Gastroesophageal sphincter (tissue), 4 donors: ENCODE measurements at regions not wholly inside any gene's neighbourhood (a gene's known extent, or its start where the extent isn't known, plus 50 kb on each side); places are given as distances from the start of the nearest gene placed in this dataset.

Experiments
- ATAC-seq: fragments of 150-250 bp; one replicate; pipeline ENCODE4 v1.9.1; 2016; ENCODE audit warnings: mild to moderate bottlenecking, moderate library complexity
- H3K27ac ChIP-seq, 4 donors: fragments of 200-600 bp; sonication (generic) in 3 of 4; 1 replicate in 3 of 4; 2 replicates in 1 of 4; pipeline ENCODE4 v1.5.1; 2016 to 2019
- H3K27me3 ChIP-seq: fragments of 200-600 bp; sonication (generic); one replicate; pipeline ENCODE4 v1.5.1; 2019
- H3K36me3 ChIP-seq, 2 donors: fragments of 200-600 bp; sonication (generic); one replicate each; pipeline ENCODE4 v1.5.1; 2019; ENCODE audit warnings: control low read depth in 1 of 2
- H3K4me1 ChIP-seq, 3 donors: fragments of 200-600 bp; sonication (generic); 1 replicate in 2 of 3; 2 replicates in 1 of 3; pipeline ENCODE4 v1.5.1; 2016 to 2019; ENCODE audit warnings: control low read depth in 2 of 3
- H3K4me3 ChIP-seq, 2 donors: fragments of 200-600 bp; sonication (generic); one replicate each; pipeline ENCODE4 v1.5.1; 2019; ENCODE audit warnings: mild to moderate bottlenecking in 1 of 2, moderate library complexity in 1 of 2
- H3K9me3 ChIP-seq, 3 donors: fragments of 200-600 bp; sonication (generic); one replicate each; pipeline ENCODE4 v1.5.1; 2017 to 2019; ENCODE audit warnings: control low read depth in 2 of 3
- EP300 ChIP-seq: sonication (generic); formaldehyde crosslinking; IDR thresholded peaks from one replicate; pipeline ENCODE4 v1.6.1; 2017; ENCODE audit warnings: antibody characterized with exemption, mild to moderate bottlenecking
- POLR2A ChIP-seq, 2 donors: fragments of 450-650 bp; IDR thresholded peaks; one replicate each; pipeline ENCODE4 v1.6.1; 2017; ENCODE audit warnings: antibody characterized with exemption in 2 of 2, mild to moderate bottlenecking in 2 of 2, moderate library complexity in 1 of 2
- POLR2AphosphoS5 ChIP-seq: sonication (generic); formaldehyde crosslinking; IDR thresholded peaks from one replicate; pipeline ENCODE4 v1.6.1; 2017; ENCODE audit warnings: antibody characterized with exemption
- WGBS, 2 donors: methylation state at CpG; one replicate each; pipeline ENCODE4 v1.1.5; 2018; ENCODE audit warnings: low coverage in 1 of 2; 5-methylcytosine and 5-hydroxymethylcytosine counted together
- TF ChIP-seq, protein P1 (sequence below), 4 experiments: fragments of 200-600 bp in 2 of 4; fragments of 450-650 bp in 2 of 4; sonication (generic) in 1 of 4; IDR thresholded peaks; one replicate each; pipeline ENCODE4 v1.5.1; 2017 to 2019; ENCODE audit warnings: antibody characterized with exemption in 4 of 4, mild to moderate bottlenecking in 2 of 4, moderate library complexity in 2 of 4

DNA sequence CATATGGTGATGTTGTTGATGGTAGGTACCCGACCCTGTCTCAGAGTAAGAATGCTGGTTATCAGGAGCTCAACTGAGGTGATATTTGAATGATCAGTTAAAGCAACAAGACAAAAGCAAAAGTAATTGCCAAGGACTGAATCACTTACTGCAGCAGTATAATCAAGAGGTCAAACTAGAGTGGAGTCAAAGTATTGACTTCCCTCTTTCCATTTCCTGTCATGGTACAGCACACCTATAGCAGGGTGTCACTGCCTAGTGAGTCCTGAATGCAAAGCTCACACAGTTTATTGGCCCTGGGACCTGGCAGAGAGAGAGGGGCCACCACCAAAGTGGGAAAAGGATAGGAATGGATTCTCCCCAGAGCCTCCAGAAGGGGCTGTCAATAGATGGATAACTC, 886.1 kb upstream of the SORCS1 start:
- no peak for ATAC-seq
- H3K4me3 ChIP-seq = no peak overlapping the region
- H3K36me3 ChIP-seq = no peaks in the 10 kb centered on the region
- no peaks in the 10 kb centered on the region for H3K27me3 ChIP-seq
- TF ChIP-seq POLR2A (IDR thresholded peaks at IDR 0.05) = no peak
- no peak for TF ChIP-seq POLR2AphosphoS5
- no peak for TF ChIP-seq EP300
- TF ChIP-seq, protein P1, sequence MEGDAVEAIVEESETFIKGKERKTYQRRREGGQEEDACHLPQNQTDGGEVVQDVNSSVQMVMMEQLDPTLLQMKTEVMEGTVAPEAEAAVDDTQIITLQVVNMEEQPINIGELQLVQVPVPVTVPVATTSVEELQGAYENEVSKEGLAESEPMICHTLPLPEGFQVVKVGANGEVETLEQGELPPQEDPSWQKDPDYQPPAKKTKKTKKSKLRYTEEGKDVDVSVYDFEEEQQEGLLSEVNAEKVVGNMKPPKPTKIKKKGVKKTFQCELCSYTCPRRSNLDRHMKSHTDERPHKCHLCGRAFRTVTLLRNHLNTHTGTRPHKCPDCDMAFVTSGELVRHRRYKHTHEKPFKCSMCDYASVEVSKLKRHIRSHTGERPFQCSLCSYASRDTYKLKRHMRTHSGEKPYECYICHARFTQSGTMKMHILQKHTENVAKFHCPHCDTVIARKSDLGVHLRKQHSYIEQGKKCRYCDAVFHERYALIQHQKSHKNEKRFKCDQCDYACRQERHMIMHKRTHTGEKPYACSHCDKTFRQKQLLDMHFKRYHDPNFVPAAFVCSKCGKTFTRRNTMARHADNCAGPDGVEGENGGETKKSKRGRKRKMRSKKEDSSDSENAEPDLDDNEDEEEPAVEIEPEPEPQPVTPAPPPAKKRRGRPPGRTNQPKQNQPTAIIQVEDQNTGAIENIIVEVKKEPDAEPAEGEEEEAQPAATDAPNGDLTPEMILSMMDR (IDR thresholded peaks at IDR 0.05) = no peak
- 50% methylated on average over 1 of the region's 1 CpG; no CpG with 5 or more reads in 1 of the 2 donors for WGBS, 2 donors
- no peak overlapping the region for H3K27ac ChIP-seq
- H3K4me1 ChIP-seq = no peaks in the 10 kb centered on the region
- H3K9me3 ChIP-seq = no peaks in the 10 kb centered on the region

DNA sequence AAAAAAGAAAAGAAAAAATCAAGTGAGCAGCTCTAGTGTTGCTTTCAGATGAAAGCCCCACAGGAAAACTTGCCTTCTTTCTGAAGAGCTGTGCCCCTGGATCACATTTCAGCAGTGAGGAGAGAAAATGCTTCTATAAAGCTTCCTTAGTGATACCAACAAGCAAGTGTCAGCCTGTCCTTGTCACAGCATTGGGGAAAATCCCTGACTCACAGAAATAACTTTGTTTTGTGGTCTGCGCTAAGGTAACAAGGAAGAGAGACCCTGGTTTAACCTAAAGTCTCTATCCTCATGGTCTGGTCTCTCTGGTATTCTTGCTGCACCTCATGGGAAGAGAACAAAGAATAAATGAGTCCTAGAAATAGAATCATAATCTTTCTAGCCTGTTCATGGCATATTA, 885.2 kb upstream of the SORCS1 start:
- ATAC-seq = no peak
- WGBS, 2 donors = 80 to 100% methylated on average over 1 of the region's 1 CpG
- H3K4me1 ChIP-seq = no peaks in the 10 kb centered on the region

DNA sequence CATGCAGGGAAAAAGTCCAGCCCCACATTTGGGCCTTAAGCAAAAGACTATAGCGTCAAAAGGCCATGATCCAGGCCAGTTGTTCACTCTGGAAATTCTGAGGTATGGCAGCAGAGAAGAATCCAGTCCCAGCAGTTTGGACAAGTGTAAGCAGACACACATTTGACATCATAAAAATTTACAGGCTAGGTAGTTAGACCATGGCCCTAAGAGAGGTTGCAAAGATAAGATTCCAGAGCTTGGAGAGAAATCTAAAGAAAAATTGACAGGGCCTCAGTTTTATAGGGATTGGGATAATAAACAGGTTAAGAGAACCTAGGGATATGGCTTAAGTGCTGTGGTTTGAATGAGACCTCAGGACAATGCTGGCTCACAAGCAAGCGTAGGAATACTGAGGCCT, 884.4 kb upstream of the SORCS1 start:
- WGBS, 2 donors = 93 to 100% methylated on average over 1 to 2 of the region's 2 CpGs
- TF ChIP-seq POLR2AphosphoS5 = no peak
- TF ChIP-seq EP300 = no peak
- TF ChIP-seq POLR2A (IDR thresholded peaks at IDR 0.05) = no peak
- TF ChIP-seq, protein P1 (IDR thresholded peaks at IDR 0.05) = no peak

More for the DNA sequence above, 885.2 kb upstream of the SORCS1 start:
- no peak overlapping the region for H3K27ac ChIP-seq
- TF ChIP-seq, protein P1 (IDR thresholded peaks at IDR 0.05) = no peak
- TF ChIP-seq EP300 (no peak), POLR2AphosphoS5 (no peak), POLR2A (IDR thresholded peaks at IDR 0.05) (no peak)
- no peak overlapping the region for H3K4me3 ChIP-seq
- H3K27me3 ChIP-seq = no peaks in the 10 kb centered on the region
- H3K9me3 ChIP-seq = no peaks in the 10 kb centered on the region
- no peaks in the 10 kb centered on the region for H3K36me3 ChIP-seq

DNA sequence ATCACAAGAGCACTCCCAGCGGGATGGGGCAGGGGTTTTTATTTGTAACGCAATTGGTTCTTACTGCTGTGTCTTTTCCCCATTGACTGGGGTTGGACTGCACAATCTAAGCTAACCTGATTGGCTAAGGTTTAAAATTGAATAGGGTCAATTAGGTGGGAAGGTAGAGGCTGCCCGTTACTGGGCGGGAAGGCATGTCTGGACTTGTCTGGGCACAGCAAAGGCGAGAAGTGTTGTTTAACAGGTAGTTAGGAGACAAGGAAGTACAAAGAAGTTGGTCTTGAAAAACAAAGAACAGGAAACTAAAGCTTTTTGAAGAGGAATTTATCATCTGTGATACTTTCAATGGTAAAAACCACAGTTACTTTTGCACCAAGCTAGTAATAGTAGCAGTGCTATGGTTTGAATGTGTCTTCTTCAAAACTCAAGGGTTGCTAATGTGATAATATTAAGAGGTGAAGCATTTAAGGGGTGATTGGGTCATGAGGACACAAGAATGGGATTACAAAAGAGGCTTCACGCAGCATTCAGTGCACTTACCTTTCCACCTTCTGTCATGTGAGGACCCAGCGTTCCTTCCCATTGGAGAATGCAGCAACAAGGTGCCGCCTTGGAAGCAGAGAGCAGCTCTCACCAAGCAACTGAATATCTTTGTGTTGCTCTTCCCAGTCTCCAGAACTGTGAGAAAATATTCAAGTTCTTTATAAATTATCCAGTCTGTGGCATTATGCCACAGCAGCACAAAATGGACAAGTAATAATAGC, 875.5 kb upstream of the SORCS1 start:
- 82 to 84% methylated on average over 7 to 8 of the region's 8 CpGs for WGBS, 2 donors
- no peak overlapping the region for H3K27ac ChIP-seq
- ATAC-seq = no peak
- H3K4me1 ChIP-seq = no peaks in the 10 kb centered on the region
- TF ChIP-seq EP300 (no peak), POLR2AphosphoS5 (no peak), POLR2A (IDR thresholded peaks at IDR 0.05) (no peak)
- TF ChIP-seq, protein P1 (IDR thresholded peaks at IDR 0.05) = no peak
- H3K27me3 ChIP-seq = no peaks in the 10 kb centered on the region
- no peak overlapping the region for H3K4me3 ChIP-seq
- no peaks in the 10 kb centered on the region for H3K36me3 ChIP-seq
- no peaks in the 10 kb centered on the region for H3K9me3 ChIP-seq

More for the DNA sequence above, 884.4 kb upstream of the SORCS1 start:
- Histone ChIP-seq H3K4me3 (no peak overlapping the region), H3K4me1 (no peaks in the 10 kb centered on the region), H3K27me3 (no peaks in the 10 kb centered on the region), H3K36me3 (no peaks in the 10 kb centered on the region), H3K27ac (no peak overlapping the region), H3K9me3 (no peaks in the 10 kb centered on the region)
- ATAC-seq = no peak

DNA sequence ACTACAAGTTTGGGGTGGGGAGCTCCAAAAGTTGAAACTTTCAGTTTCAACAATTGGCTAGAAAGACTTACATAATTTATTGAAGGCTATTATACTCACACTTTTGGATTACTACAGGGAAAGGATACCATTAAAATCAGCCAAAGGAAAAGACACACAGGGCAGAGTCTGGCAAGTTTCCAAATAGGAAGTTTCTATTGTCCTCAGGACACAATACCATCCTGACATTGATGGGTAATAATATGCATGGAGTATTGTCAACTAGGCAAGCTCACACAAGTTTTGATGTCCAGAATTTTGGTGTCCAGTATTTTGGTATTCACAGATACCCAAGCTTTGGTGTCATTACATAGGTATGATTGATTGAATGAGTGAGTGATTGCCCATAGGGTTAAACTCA, 872.6 kb upstream of the SORCS1 start:
- ATAC-seq = no peak
- no peaks in the 10 kb centered on the region for H3K27me3 ChIP-seq
- H3K36me3 ChIP-seq = no peaks in the 10 kb centered on the region
- H3K4me1 ChIP-seq = no peaks in the 10 kb centered on the region
- H3K27ac ChIP-seq = no peak overlapping the region
- TF ChIP-seq, protein P1 (IDR thresholded peaks at IDR 0.05) = no peak
- TF ChIP-seq POLR2AphosphoS5 (no peak), EP300 (no peak), POLR2A (IDR thresholded peaks at IDR 0.05) (no peak)
- no peak overlapping the region for H3K4me3 ChIP-seq
- H3K9me3 ChIP-seq = no peaks in the 10 kb centered on the region
